ENCODE measurements at regions not wholly inside any gene's neighbourhood (a gene's known extent, or its start where the extent isn't known, plus 50 kb on each side); places are given as distances from the start of the nearest gene placed in this dataset.

- no peak for DNase-seq (ENCODE audit: low read depth)
Observed at GRCh38 chr15:54722342-54722986, 474.3 kb downstream of the RSL24D1 start.

GRCh38 chr15:54719325-54719724 is 477.4 kb downstream of the RSL24D1 start:
- no peak for DNase-seq (ENCODE audit: low read depth)

GRCh38 chr15:54707805-54708752 is 488.7 kb downstream of the RSL24D1 start:
- no peak for DNase-seq (ENCODE audit: low read depth)

GRCh38 chr15:54687628-54688027 is 509.1 kb downstream of the RSL24D1 start:
- no peak for DNase-seq (ENCODE audit: low read depth)

Measured in activated T-helper 1 cell treated with Interleukin-2 at 50 U/mL for 16 hours (primary cell).